ENCODE measurements at regions not wholly inside any gene's neighbourhood (a gene's known extent, or its start where the extent isn't known, plus 50 kb on each side); places are given as distances from the start of the nearest gene placed in this dataset.

- no peak for DNase-seq (ENCODE audit: low read depth, low spot score)
- Histone ChIP-seq H3K9me3 (ENCODE audit: insufficient read depth, low read length) (no peaks in the 10 kb centered on the region), H3K4me3 (ENCODE audit: insufficient read length, low read depth) (no peak overlapping the region), H3K27me3 (ENCODE audit: insufficient read depth, insufficient read length) (no peaks in the 10 kb centered on the region), H3K36me3 (ENCODE audit: insufficient read depth, insufficient read length, low read length) (no peaks in the 10 kb centered on the region), H3K4me1 (ENCODE audit: insufficient read depth, insufficient read length) (no peaks in the 10 kb centered on the region), H3K9ac (ENCODE audit: insufficient read length, low read depth) (no peak overlapping the region)
- no peak for TF ChIP-seq ZNF274 (IDR thresholded peaks at IDR 0.05; ENCODE audit: low read depth, low read length)
These were observed 445.8 kb downstream of the SUCLA2 start for GRCh38 chr13:47555235-47555634.

DNA sequence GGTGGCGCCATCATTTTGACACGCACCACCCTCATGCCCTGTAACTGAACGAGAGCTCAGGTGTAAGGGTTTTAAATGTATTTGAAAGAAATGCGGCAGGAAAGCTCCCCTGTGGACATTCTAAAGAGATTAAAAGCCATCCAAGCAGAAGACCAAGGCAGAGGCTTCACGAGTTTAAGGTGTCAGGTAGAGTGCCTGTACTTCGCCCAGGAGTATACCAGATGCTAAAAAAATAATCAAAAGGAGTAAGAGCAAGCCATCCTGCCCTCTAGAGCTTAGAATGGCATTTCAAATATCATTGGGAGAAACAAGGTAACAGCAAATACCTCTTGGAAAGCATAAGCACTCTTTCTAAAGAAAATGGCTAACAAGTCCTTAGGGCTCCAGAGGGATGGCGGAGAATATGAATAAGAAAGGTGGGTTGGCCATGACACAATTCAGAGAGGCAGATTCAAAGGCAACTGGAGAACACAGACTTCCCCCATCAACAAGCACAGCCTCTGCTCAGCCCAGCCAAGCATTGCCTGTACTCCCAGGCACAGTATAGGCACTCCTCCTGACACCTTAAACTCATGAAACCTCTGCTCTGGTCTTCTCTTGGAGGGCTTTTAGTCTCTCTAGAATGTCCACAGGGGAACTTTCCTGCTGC is 447.6 kb downstream of the SUCLA2 start:
- no peak overlapping the region for H3K9ac ChIP-seq (ENCODE audit: insufficient read length, low read depth)
- TF ChIP-seq YY1 (IDR thresholded peaks at IDR 0.05; ENCODE audit: insufficient read depth, insufficient read length) (no peak), ZNF274 (IDR thresholded peaks at IDR 0.05; ENCODE audit: low read depth, low read length) (no peak), SUZ12 (IDR thresholded peaks at IDR 0.05; ENCODE audit: extremely low read depth, insufficient read depth, insufficient read length) (no peak)
- DNase-seq (ENCODE audit: low read depth, low spot score) = peak; percentile 27
- H3K9me3 ChIP-seq (ENCODE audit: insufficient read depth, low read length) = no peaks in the 10 kb centered on the region
- H3K4me1 ChIP-seq (ENCODE audit: insufficient read depth, insufficient read length) = no peaks in the 10 kb centered on the region
- no peaks in the 10 kb centered on the region for H3K36me3 ChIP-seq (ENCODE audit: insufficient read depth, insufficient read length, low read length)
- H3K4me3 ChIP-seq (ENCODE audit: insufficient read length, low read depth) = no peak overlapping the region
- H3K27me3 ChIP-seq (ENCODE audit: insufficient read depth, insufficient read length) = no peaks in the 10 kb centered on the region

- H3K9me3 ChIP-seq (ENCODE audit: insufficient read depth, low read length) = no peaks in the 10 kb centered on the region
- H3K36me3 ChIP-seq (ENCODE audit: insufficient read depth, insufficient read length, low read length) = no peaks in the 10 kb centered on the region
- no peak overlapping the region for H3K9ac ChIP-seq (ENCODE audit: insufficient read length, low read depth)
- TF ChIP-seq YY1 (IDR thresholded peaks at IDR 0.05; ENCODE audit: insufficient read depth, insufficient read length) (no peak), ZNF274 (IDR thresholded peaks at IDR 0.05; ENCODE audit: low read depth, low read length) (no peak), SUZ12 (IDR thresholded peaks at IDR 0.05; ENCODE audit: extremely low read depth, insufficient read depth, insufficient read length) (no peak)
- no peaks in the 10 kb centered on the region for H3K27me3 ChIP-seq (ENCODE audit: insufficient read depth, insufficient read length)
- H3K4me3 ChIP-seq (ENCODE audit: insufficient read length, low read depth) = no peak overlapping the region
- H3K4me1 ChIP-seq (ENCODE audit: insufficient read depth, insufficient read length) = no peaks in the 10 kb centered on the region
- DNase-seq (ENCODE audit: low read depth, low spot score) = no peak
These were observed 451.8 kb downstream of the SUCLA2 start for GRCh38 chr13:47549219-47549752.

DNA sequence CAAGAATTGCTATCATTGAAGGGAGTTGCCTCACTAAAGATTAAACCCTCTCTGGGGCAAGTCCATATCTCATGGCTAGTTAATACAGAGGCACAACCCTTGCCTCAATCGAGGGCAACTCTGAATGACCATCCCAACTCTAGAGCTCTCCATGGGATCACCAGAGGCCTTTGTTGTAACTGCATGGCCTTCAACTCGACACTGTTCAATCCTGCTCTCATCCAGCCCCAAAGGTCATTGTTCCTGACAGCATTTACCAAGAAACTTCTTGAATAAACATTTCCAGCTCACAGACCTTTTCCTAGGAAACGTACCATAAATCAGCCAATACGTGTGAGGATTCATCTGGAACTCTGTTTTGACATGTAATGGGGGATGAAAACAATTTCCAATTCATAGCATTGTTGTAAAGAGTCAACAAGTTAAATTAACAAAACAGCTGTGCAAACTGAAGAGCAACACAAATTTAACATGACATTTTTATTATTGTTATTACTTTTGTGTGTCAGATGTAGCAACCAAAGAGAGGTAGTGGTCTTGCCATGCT is 452.7 kb downstream of the SUCLA2 start:
- Histone ChIP-seq H3K36me3 (ENCODE audit: insufficient read depth, insufficient read length, low read length) (no peaks in the 10 kb centered on the region), H3K4me3 (ENCODE audit: insufficient read length, low read depth) (no peak overlapping the region), H3K9ac (ENCODE audit: insufficient read length, low read depth) (no peak overlapping the region), H3K27me3 (ENCODE audit: insufficient read depth, insufficient read length) (no peaks in the 10 kb centered on the region), H3K4me1 (ENCODE audit: insufficient read depth, insufficient read length) (no peaks in the 10 kb centered on the region), H3K9me3 (ENCODE audit: insufficient read depth, low read length) (no peaks in the 10 kb centered on the region)
- TF ChIP-seq ZNF274 (IDR thresholded peaks at IDR 0.05; ENCODE audit: low read depth, low read length) (no peak), YY1 (IDR thresholded peaks at IDR 0.05; ENCODE audit: insufficient read depth, insufficient read length) (no peak), SUZ12 (IDR thresholded peaks at IDR 0.05; ENCODE audit: extremely low read depth, insufficient read depth, insufficient read length) (no peak)
- no peak for DNase-seq (ENCODE audit: low read depth, low spot score)

GRCh38 chr13:47546391-47547225 is 454.5 kb downstream of the SUCLA2 start:
- Histone ChIP-seq H3K9me3 (ENCODE audit: insufficient read depth, low read length) (no peaks in the 10 kb centered on the region), H3K9ac (ENCODE audit: insufficient read length, low read depth) (no peak overlapping the region), H3K4me1 (ENCODE audit: insufficient read depth, insufficient read length) (no peaks in the 10 kb centered on the region), H3K4me3 (ENCODE audit: insufficient read length, low read depth) (no peak overlapping the region), H3K27me3 (ENCODE audit: insufficient read depth, insufficient read length) (no peaks in the 10 kb centered on the region), H3K36me3 (ENCODE audit: insufficient read depth, insufficient read length, low read length) (no peaks in the 10 kb centered on the region)
- DNase-seq (ENCODE audit: low read depth, low spot score) = no peak
- no peak for TF ChIP-seq SUZ12 (IDR thresholded peaks at IDR 0.05; ENCODE audit: extremely low read depth, insufficient read depth, insufficient read length)
- TF ChIP-seq ZNF274 (IDR thresholded peaks at IDR 0.05; ENCODE audit: low read depth, low read length) = no peak

DNA sequence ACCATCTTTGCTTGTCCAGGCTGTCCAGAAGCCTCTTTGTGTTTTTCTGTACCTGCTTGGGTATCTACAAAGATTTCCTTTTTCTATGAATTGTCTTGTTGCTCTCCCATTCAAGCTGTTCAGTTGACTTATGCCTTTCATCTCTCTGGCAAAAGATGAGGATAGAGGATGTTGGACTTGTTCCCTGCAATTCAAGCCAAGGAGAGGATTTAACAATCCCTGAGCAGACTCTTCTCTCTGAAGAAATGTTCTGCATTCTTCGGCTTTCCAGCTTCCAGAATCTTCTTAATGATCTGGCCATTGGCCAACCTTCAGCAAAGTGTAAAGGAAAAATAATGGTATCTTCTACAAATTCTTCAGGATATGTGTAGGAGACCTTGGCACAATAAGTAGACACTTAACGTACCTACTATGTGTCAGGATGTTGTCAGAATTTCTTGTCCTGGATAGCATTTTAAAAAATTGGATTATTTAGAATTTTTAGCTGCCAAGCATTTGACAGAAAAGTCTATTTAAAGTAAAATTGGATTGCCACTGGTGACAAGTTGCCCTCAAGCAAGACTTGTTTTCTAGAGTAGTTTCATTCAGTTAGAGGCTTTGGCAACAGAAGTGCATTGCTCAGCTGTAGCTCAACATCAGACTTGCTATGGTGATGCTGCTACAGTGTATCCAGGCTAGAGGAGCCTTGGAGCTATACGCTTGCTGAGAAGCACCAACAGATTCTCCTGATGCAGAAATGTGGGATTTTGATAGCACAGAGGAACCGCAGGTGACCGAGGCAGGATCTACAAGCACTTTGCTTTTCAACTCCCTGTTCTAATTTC is 455.7 kb downstream of the SUCLA2 start:
- TF ChIP-seq SUZ12 (IDR thresholded peaks at IDR 0.05; ENCODE audit: extremely low read depth, insufficient read depth, insufficient read length) (no peak), ZNF274 (IDR thresholded peaks at IDR 0.05; ENCODE audit: low read depth, low read length) (no peak)
- Histone ChIP-seq H3K4me3 (ENCODE audit: insufficient read length, low read depth) (no peak overlapping the region), H3K36me3 (ENCODE audit: insufficient read depth, insufficient read length, low read length) (no peaks in the 10 kb centered on the region), H3K4me1 (ENCODE audit: insufficient read depth, insufficient read length) (no peaks in the 10 kb centered on the region), H3K27me3 (ENCODE audit: insufficient read depth, insufficient read length) (no peaks in the 10 kb centered on the region), H3K9me3 (ENCODE audit: insufficient read depth, low read length) (no peaks in the 10 kb centered on the region), H3K9ac (ENCODE audit: insufficient read length, low read depth) (no peak overlapping the region)
- DNase-seq (ENCODE audit: low read depth, low spot score) = no peak
